ENCODE measurements at regions not wholly inside any gene's neighbourhood (a gene's known extent, or its start where the extent isn't known, plus 50 kb on each side); places are given as distances from the start of the nearest gene placed in this dataset.

- TF ChIP-seq ZNF274 (IDR thresholded peaks at IDR 0.05; ENCODE audit: low read depth, low read length), result no peak
- TF ChIP-seq SUZ12 (IDR thresholded peaks at IDR 0.05; ENCODE audit: extremely low read depth, insufficient read depth, insufficient read length), result no peak
These were observed 270.0 kb upstream of the PCDH20 start for GRCh38 chr13:61685682-61686012.
